ENCODE measurements at regions not wholly inside any gene's neighbourhood (a gene's known extent, or its start where the extent isn't known, plus 50 kb on each side); places are given as distances from the start of the nearest gene placed in this dataset.

GRCh38 chr9:85224301-85224700 lies 517.5 kb downstream of the AGTPBP1 start (continued):
- no peak for TF ChIP-seq REST (IDR thresholded peaks at IDR 0.05)
- TF ChIP-seq RAD21 (IDR thresholded peaks at IDR 0.05), result no peak

- 81% methylated on average over 2 of the region's 2 CpGs for WGBS
- TF ChIP-seq REST (IDR thresholded peaks at IDR 0.05) (no peak), JUND (IDR thresholded peaks at IDR 0.05) (no peak), RXRA (IDR thresholded peaks at IDR 0.05) (no peak), HNF4G (IDR thresholded peaks at IDR 0.05) (no peak), FOXA2 (IDR thresholded peaks at IDR 0.05) (no peak), MAX (IDR thresholded peaks at IDR 0.05) (no peak), CTCF (IDR thresholded peaks at IDR 0.05; ENCODE audit: low read depth, low read length, missing input control) (no peak), HNF4A (conservative IDR thresholded peaks at IDR 0.05) (no peak), SP1 (IDR thresholded peaks at IDR 0.05) (no peak), TAF1 (conservative IDR thresholded peaks at IDR 0.05) (no peak)
- no peak for DNase-seq (ENCODE audit: low spot score)
- H3K9me3 ChIP-seq (ENCODE audit: control insufficient read depth in 4 of 4, low read length in 3 of 4), result no peaks in the 10 kb centered on the region
- H3K36me3 ChIP-seq (ENCODE audit: control insufficient read depth in 4 of 4, insufficient read depth in 3 of 4, low read depth in 1 of 4, low read length in 3 of 4), result no peaks in the 10 kb centered on the region
- H3K4me1 ChIP-seq (ENCODE audit: control insufficient read depth in 4 of 4, insufficient read depth in 4 of 4, low read length in 3 of 4), result no peaks in the 10 kb centered on the region
- no peak overlapping the region for H3K9ac ChIP-seq (ENCODE audit: low read depth in 1 of 2, low read length in 2 of 2)
- H3K27ac ChIP-seq (ENCODE audit: low read depth in 1 of 2, low read length in 2 of 2), result no peak overlapping the region
- no peaks in the 10 kb centered on the region for H3K27me3 ChIP-seq (ENCODE audit: control insufficient read depth in 4 of 4, insufficient read depth in 4 of 4, low read length in 3 of 4)
- no peak overlapping the region for H3K4me3 ChIP-seq (ENCODE audit: low read depth in 1 of 3, low read length in 3 of 3)
Measured at GRCh38 chr9:85223506-85224125, 518.1 kb downstream of the AGTPBP1 start.
